Hepatocyte (in vitro differentiated cells): ENCODE measurements at regions not wholly inside any gene's neighbourhood (a gene's known extent, or its start where the extent isn't known, plus 50 kb on each side); places are given as distances from the start of the nearest gene placed in this dataset.
A peak's percentile ranks its signal among the peaks of the same experiment; 100 is the strongest.
"Not testable (repeated sequence)": the region's sequence is repeated elsewhere in the genome, so short reads cannot be mapped to it uniquely, and the experiment has no call there.

Experiments used
- DNase-seq: peaks from one replicate; pipeline ENCODE4 v3.0.0-alpha.2; 2016; ENCODE audit warnings: low spot score
- H2AFZ ChIP-seq: fragments of 200-600 bp; sonication (generic); 2 replicates; pipeline ENCODE4 v1.6.0; 2016; ENCODE audit warnings: antibody characterized with exemption, mild to moderate bottlenecking
- H3K27ac ChIP-seq: fragments of 200-600 bp; sonication (generic); 2 replicates; pipeline ENCODE4 v1.5.1; 2016; ENCODE audit warnings: mild to moderate bottlenecking
- H3K27me3 ChIP-seq: fragments of 200-600 bp; sonication (generic); 2 replicates; pipeline ENCODE4 v1.6.1; 2016
- H3K36me3 ChIP-seq: fragments of 200-600 bp; sonication (generic); replicated peaks from 2 replicates; pipeline ENCODE4 v1.5.1; 2016; ENCODE audit warnings: low read depth; ENCODE audit not compliant: insufficient read depth
- H3K4me1 ChIP-seq: fragments of 200-600 bp; sonication (generic); 2 replicates; pipeline ENCODE4 v1.5.1; 2016; ENCODE audit warnings: mild to moderate bottlenecking, moderate library complexity; ENCODE audit not compliant: insufficient read depth
- H3K4me2 ChIP-seq: fragments of 200-600 bp; sonication (generic); 2 replicates; pipeline ENCODE4 v1.6.0; 2016
- H3K4me3 ChIP-seq: fragments of 200-600 bp; sonication (generic); 2 replicates; pipeline ENCODE4 v1.5.1; 2016; ENCODE audit warnings: mild to moderate bottlenecking
- H3K79me2 ChIP-seq: fragments of 200-600 bp; sonication (generic); 2 replicates; pipeline ENCODE4 v1.6.0; 2017; ENCODE audit warnings: mild to moderate bottlenecking
- H3K9me2 ChIP-seq: fragments of 200-600 bp; sonication (generic); replicated peaks from 2 replicates; pipeline ENCODE4 v1.6.0; 2017; ENCODE audit warnings: mild to moderate bottlenecking; ENCODE audit not compliant: insufficient read depth
- H3K9me3 ChIP-seq: fragments of 200-600 bp; sonication (generic); 2 replicates; pipeline ENCODE4 v1.5.1; 2016; ENCODE audit warnings: low read depth, mild to moderate bottlenecking
- H4K20me1 ChIP-seq: fragments of 200-600 bp; sonication (generic); 2 replicates; pipeline ENCODE4 v1.6.0; 2016; ENCODE audit warnings: mild to moderate bottlenecking; ENCODE audit not compliant: insufficient read depth, poor library complexity, severe bottlenecking
- CTCF ChIP-seq: fragments of 200-600 bp; sonication (generic); IDR thresholded peaks from 2 replicates; pipeline ENCODE4 v1.5.1; 2016; ENCODE audit warnings: antibody characterized with exemption, mild to moderate bottlenecking; ENCODE audit not compliant: poor library complexity
- EZH2 ChIP-seq: fragments of 200-600 bp; sonication (generic); IDR thresholded peaks from 2 replicates; pipeline ENCODE4 v1.6.1; 2016; ENCODE audit warnings: antibody characterized with exemption, mild to moderate bottlenecking, borderline replicate concordance
- EZH2phosphoT487 ChIP-seq: fragments of 200-600 bp; sonication (generic); IDR thresholded peaks from one replicate; pipeline ENCODE4 v1.6.1; 2018; ENCODE audit warnings: antibody characterized with exemption, mild to moderate bottlenecking, low read depth, moderate library complexity; ENCODE audit not compliant: unreplicated experiment, severe bottlenecking
- WGBS: methylation state at CpG from one replicate; pipeline ENCODE4 v1.1.6; 2016; ENCODE audit warnings: low lambda C conversion rate; ENCODE audit errors: missing lambda C conversion rate; 5-methylcytosine and 5-hydroxymethylcytosine counted together

- H3K27ac ChIP-seq, result no peak overlapping the region
- no peaks in the 10 kb centered on the region for H3K79me2 ChIP-seq
- no peak for TF ChIP-seq EZH2phosphoT487
- H3K4me3 ChIP-seq, result no peak overlapping the region
- no peaks in the 10 kb centered on the region for H3K27me3 ChIP-seq
- WGBS, result 95% methylated on average over 3 of the region's 3 CpGs
- H2AFZ ChIP-seq, result no peak overlapping the region
- DNase-seq, result no peak
- no peaks in the 10 kb centered on the region for H3K9me2 ChIP-seq
- H3K4me2 ChIP-seq, result no peak overlapping the region
- H3K4me1 ChIP-seq, result no peaks in the 10 kb centered on the region
- no peaks in the 10 kb centered on the region for H3K9me3 ChIP-seq
- H3K36me3 ChIP-seq, result no peaks in the 10 kb centered on the region
- no peaks in the 10 kb centered on the region for H4K20me1 ChIP-seq
Measured at GRCh38 chr11:106568632-106569031, 449.6 kb downstream of the GUCY1A2 start.

- H3K4me3 ChIP-seq, H3K9me3 ChIP-seq: not testable (repeated sequence)
- 91% methylated on average over 5 of the region's 5 CpGs for WGBS
Measured at GRCh38 chr11:106577384-106577783, 440.9 kb downstream of the GUCY1A2 start.

GRCh38 chr11:106581399-106581798 lies 436.9 kb downstream of the GUCY1A2 start:
- H3K36me3 ChIP-seq, result no peaks in the 10 kb centered on the region
- H3K4me2 ChIP-seq, result no peak overlapping the region
- no peaks in the 10 kb centered on the region for H3K9me3 ChIP-seq
- no peak overlapping the region for H3K4me3 ChIP-seq
- no peaks in the 10 kb centered on the region for H3K9me2 ChIP-seq
- no peaks in the 10 kb centered on the region for H3K4me1 ChIP-seq
- no peak overlapping the region for H3K27ac ChIP-seq
- H3K79me2 ChIP-seq, result no peaks in the 10 kb centered on the region
- H4K20me1 ChIP-seq, result no peaks in the 10 kb centered on the region
- DNase-seq, result no peak
- H3K27me3 ChIP-seq, result no peaks in the 10 kb centered on the region
- TF ChIP-seq EZH2phosphoT487 (no peak), EZH2 (no peak), CTCF (no peak)
- WGBS, result 79% methylated on average over 6 of the region's 6 CpGs
- no peak overlapping the region for H2AFZ ChIP-seq

More at GRCh38 chr11:106577384-106577783, 440.9 kb downstream of the GUCY1A2 start:
- not testable (repeated sequence) for H3K9me2 ChIP-seq, H4K20me1 ChIP-seq, H3K79me2 ChIP-seq, H3K27me3 ChIP-seq, H3K4me1 ChIP-seq, H2AFZ ChIP-seq, DNase-seq, H3K27ac ChIP-seq, H3K36me3 ChIP-seq, H3K4me2 ChIP-seq

GRCh38 chr11:106585061-106585460 lies 433.2 kb downstream of the GUCY1A2 start:
- Histone ChIP-seq H3K9me2 (no peaks in the 10 kb centered on the region), H3K27ac (no peak overlapping the region), H3K4me1 (no peaks in the 10 kb centered on the region), H2AFZ (no peak overlapping the region), H3K9me3 (no peaks in the 10 kb centered on the region), H4K20me1 (no peaks in the 10 kb centered on the region), H3K4me3 (no peak overlapping the region), H3K4me2 (no peak overlapping the region), H3K27me3 (no peaks in the 10 kb centered on the region), H3K36me3 (no peaks in the 10 kb centered on the region), H3K79me2 (no peaks in the 10 kb centered on the region)
- TF ChIP-seq CTCF (peak; percentile 51), EZH2phosphoT487 (no peak)
- 88% methylated on average over 5 of the region's 5 CpGs for WGBS
- DNase-seq, result peak; percentile 28
